HepG2 (cell line): ENCODE measurements at regions not wholly inside any gene's neighbourhood (a gene's known extent, or its start where the extent isn't known, plus 50 kb on each side); places are given as distances from the start of the nearest gene placed in this dataset.

Source experiments
- ATAC-seq: fragments of 200-7000 bp; cut with Tn5 transposase; 3 replicates; pipeline ENCODE4 v1.9.1; 2020; ENCODE audit warnings: mild to moderate bottlenecking, moderate library complexity
- BruUV-seq: library from RNA; stranded (reverse); fragments of 400-500 nt; replicated peaks from 2 replicates; lab custom pipeline; 2021; lab: Mats Ljungman, UMichigan
- CTCF ChIA-PET: fragments of 300-600 bp; formaldehyde crosslinking; extraction: SDS; loops from one replicate; lab custom pipeline; 2021; ENCODE audit warnings: low total read pairs, inconsistent platforms, low intra/inter-chr PET ratio; lab: Yijun Ruan, JAX
- POLR2A ChIA-PET: fragments of 350-600 bp; sonication (Branson Sonifier 250); formaldehyde crosslinking; loops from one replicate; lab custom pipeline; 2020; ENCODE audit warnings: antibody characterized with exemption, inconsistent platforms; lab: Yijun Ruan, JAX
- DNase-seq: peaks from one replicate; pipeline ENCODE4 v3.0.0-alpha.2; 2015; ENCODE audit warnings: low spot score
- FAIRE-seq: peaks from 3 replicates; lab custom pipeline; 2011; peaks lifted over from hg19 to GRCh38; lab: Jason Lieb, UNC
- H2AFZ ChIP-seq: one replicate; pipeline ENCODE4 v1.6.1; 2011; ENCODE audit warnings: low read length, inconsistent platforms
- H3K27ac ChIP-seq: fragments of 300-600 bp; 3 replicates; pipeline ENCODE4 v1.8.0; 2011; ENCODE audit warnings: mixed run types, mild to moderate bottlenecking, mixed read lengths, low read length, inconsistent platforms; ENCODE audit not compliant: insufficient read depth; ENCODE audit errors: extremely low read length
- H3K27me3 ChIP-seq, 2 experiments: fragments of 200-600 bp in 1 of 2; 2 replicates in 1 of 2; 3 replicates in 1 of 2; pipeline versions ENCODE4 v1.6.0 to v1.8.0; 2011; ENCODE audit warnings: low read length in 2 of 2, mild to moderate bottlenecking in 2 of 2, moderate library complexity in 2 of 2, inconsistent platforms in 1 of 2; ENCODE audit not compliant: insufficient read depth in 2 of 2, control insufficient read depth in 1 of 2
- H3K36me3 ChIP-seq, 2 experiments: fragments of 200-600 bp in 1 of 2; replicated peaks in 1 of 2; 2 replicates in 1 of 2; 3 replicates in 1 of 2; pipeline versions ENCODE4 v1.5.1 to v1.8.0; 2011; ENCODE audit warnings: low read length in 2 of 2, inconsistent platforms in 1 of 2; ENCODE audit not compliant: insufficient read depth in 2 of 2, control insufficient read depth in 1 of 2
- H3K4me1 ChIP-seq: 2 replicates; pipeline ENCODE4 v1.5.1; 2012; ENCODE audit warnings: low read length, inconsistent platforms; ENCODE audit not compliant: insufficient read depth
- H3K4me2 ChIP-seq: 2 replicates; pipeline ENCODE4 v1.6.0; 2011; ENCODE audit warnings: low read depth, low read length, inconsistent platforms
- H3K4me3 ChIP-seq, 3 experiments: fragments of 200-600 bp in 1 of 3; sonication (generic), shearing (Covaris generic) in 1 of 3; replicated peaks in 1 of 3; 2 replicates each; pipeline ENCODE4 v1.5.1; 2011 to 2016; ENCODE audit warnings: low read length in 3 of 3, inconsistent platforms in 2 of 3, low read depth in 2 of 3, mild to moderate bottlenecking in 2 of 3, control low read depth in 1 of 3, mixed read lengths in 1 of 3; ENCODE audit not compliant: insufficient read depth in 1 of 3
- H3K79me2 ChIP-seq: one replicate; pipeline ENCODE4 v1.6.1; 2011; ENCODE audit warnings: low read length, inconsistent platforms; ENCODE audit not compliant: insufficient read depth
- H3K9ac ChIP-seq: 2 replicates; pipeline ENCODE4 v1.6.0; 2011; ENCODE audit warnings: mild to moderate bottlenecking, low read depth, low read length, inconsistent platforms; ENCODE audit not compliant: insufficient read depth
- H3K9me3 ChIP-seq: 2 replicates; pipeline ENCODE4 v1.5.1; 2012; ENCODE audit warnings: mild to moderate bottlenecking, low read length
- H4K20me1 ChIP-seq: 2 replicates; pipeline ENCODE4 v1.6.0; 2011; ENCODE audit warnings: inconsistent platforms, mild to moderate bottlenecking, low read length, moderate library complexity; ENCODE audit not compliant: insufficient read depth
- WGBS: methylation state at CpG from one replicate; pipeline ENCODE4 v1.1.6; 2017; ENCODE audit warnings: low lambda C conversion rate; 5-methylcytosine and 5-hydroxymethylcytosine counted together
- in situ Hi-C: cut with HindIII; loops from 2 replicates; pipeline ENCODE4 v1.10.0; 2017; ENCODE audit warnings: low pct_unique_long_range_greater_than_20kb; ENCODE audit not compliant: extremely low pct_ligation_motif_present
- intact Hi-C: fragments of 100-400 bp; cut with micrococcal nuclease; formaldehyde crosslinking; loops from one replicate; pipeline ENCODE4 v1.10.0; 2022; ENCODE audit not compliant: unreplicated experiment
- TF ChIP-seq, protein P1 (sequence below), 2 experiments: sonication (generic) in 1 of 2; formaldehyde crosslinking in 1 of 2; IDR thresholded peaks; 2 replicates each; pipeline versions ENCODE4 v1.4.0 to v1.6.1; 2018 to 2020; ENCODE audit warnings: missing genetic modification reagents in 2 of 2, borderline replicate concordance in 1 of 2, low read depth in 1 of 2, mild to moderate bottlenecking in 1 of 2, missing biosample characterization in 1 of 2
- TF ChIP-seq, protein P2 (sequence below): IDR thresholded peaks from 2 replicates; pipeline ENCODE4 v1.6.1; 2016; ENCODE audit warnings: missing biosample characterization, missing genetic modification reagents, low read depth

DNA sequence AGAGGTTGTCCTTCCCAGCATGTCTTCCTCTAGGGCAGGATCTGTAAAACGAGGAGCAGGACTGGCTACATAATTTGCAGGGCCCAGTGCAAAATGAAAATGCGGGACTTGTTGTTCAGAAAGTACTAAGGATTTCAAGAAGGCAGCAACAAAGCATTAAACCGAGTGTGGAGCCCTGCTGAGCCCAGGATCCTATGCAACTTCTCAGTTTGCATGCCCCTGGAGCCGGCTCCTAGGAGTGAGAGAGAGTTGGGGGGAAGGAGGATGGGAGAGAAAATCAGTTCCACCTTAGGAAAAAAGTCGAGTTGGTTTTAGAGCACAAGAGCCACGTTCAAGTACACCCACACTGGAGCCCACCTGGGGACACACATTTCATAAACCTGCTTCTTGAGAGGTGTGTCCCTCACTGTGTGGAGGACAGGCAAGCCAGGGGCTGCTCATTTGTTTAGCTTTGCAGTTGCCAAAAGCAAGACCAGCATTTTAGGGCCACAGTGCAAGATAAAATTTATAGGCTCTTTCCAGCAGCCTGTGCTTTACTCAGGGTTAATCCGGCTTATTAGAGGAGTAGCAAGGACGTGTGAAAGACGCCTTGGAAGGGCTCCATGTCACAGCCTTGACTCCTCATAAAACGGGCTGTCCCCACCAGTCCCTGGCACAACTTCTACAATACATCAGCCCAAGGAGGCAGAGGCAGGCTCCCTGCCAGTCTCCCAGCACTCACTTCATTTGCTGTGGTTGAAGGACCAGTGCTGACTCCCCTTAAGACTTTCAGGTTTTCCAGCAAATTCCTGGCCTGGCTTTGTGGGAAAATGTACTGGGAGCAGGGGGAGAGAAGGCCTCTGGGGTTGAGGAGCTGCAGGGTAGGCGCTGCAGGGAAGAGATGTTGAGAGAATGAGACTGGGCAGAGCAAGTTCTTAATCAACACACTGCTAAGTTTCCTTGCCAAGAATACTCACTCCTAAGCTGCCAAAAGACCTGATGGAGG lies 159.7 kb upstream of the SEMA6A start:
- no TSS peak for BruUV-seq
- no peak for FAIRE-seq

More for the DNA sequence above, 159.7 kb upstream of the SEMA6A start:
- H4K20me1 ChIP-seq, result no peaks in the 10 kb centered on the region
- no peak overlapping the region for H3K9ac ChIP-seq
- H3K27ac ChIP-seq, result no peak overlapping the region
- no peaks in the 10 kb centered on the region for H3K36me3 ChIP-seq
- no peak overlapping the region for H2AFZ ChIP-seq
- no peak for DNase-seq
- no peaks in the 10 kb centered on the region for H3K9me3 ChIP-seq
- CTCF ChIA-PET, result no interaction called here
- H3K79me2 ChIP-seq, result no peaks in the 10 kb centered on the region
- no peak overlapping the region for H3K4me3 ChIP-seq
- TF ChIP-seq, protein P1, sequence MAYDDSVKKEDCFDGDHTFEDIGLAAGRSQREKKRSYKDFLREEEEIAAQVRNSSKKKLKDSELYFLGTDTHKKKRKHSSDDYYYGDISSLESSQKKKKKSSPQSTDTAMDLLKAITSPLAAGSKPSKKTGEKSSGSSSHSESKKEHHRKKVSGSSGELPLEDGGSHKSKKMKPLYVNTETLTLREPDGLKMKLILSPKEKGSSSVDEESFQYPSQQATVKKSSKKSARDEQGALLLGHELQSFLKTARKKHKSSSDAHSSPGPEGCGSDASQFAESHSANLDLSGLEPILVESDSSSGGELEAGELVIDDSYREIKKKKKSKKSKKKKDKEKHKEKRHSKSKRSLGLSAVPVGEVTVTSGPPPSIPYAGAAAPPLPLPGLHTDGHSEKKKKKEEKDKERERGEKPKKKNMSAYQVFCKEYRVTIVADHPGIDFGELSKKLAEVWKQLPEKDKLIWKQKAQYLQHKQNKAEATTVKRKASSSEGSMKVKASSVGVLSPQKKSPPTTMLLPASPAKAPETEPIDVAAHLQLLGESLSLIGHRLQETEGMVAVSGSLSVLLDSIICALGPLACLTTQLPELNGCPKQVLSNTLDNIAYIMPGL (CRISPR knock-in tag; IDR thresholded peaks at IDR 0.05; ENCODE audit: borderline replicate concordance in 1 of 2, low read depth in 1 of 2), result no peak
- TF ChIP-seq, protein P2, sequence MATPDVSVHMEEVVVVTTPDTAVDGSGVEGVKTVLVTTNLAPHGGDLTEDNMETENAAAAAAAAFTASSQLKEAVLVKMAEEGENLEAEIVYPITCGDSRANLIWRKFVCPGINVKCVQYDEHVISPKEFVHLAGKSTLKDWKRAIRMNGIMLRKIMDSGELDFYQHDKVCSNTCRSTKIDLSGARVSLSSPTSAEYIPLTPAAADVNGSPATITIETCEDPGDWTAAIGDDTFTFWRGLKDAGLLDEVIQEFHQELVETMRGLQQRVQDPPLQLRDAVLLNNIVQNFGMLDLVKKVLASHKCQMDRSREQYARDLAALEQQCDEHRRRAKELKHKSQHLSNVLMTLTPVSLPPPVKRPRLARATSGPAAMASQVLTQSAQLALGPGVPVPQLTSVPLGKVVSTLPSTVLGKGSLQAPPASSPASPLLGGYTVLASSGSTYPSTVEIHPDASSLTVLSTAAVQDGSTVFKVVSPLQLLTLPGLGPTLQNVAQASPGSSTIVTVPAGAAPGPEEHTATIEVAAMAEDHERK (CRISPR knock-in tag), result no peak
- 31% methylated on average over 11 of the region's 11 CpGs for WGBS
- H3K4me2 ChIP-seq, result no peak overlapping the region
- H3K27me3 ChIP-seq, result peaks cover 2 to 39% of the 10 kb centered on the region in 2 experiments; a peak in 3 of 5 replicates
- POLR2A ChIA-PET, result no interaction called here
- H3K4me1 ChIP-seq, result no peaks in the 10 kb centered on the region
- intact Hi-C loops (no loop called here), in situ Hi-C loops (no loop called here)
- no peak for ATAC-seq
